Mesendoderm (in vitro differentiated cells): ENCODE measurements at regions not wholly inside any gene's neighbourhood (a gene's known extent, or its start where the extent isn't known, plus 50 kb on each side); places are given as distances from the start of the nearest gene placed in this dataset.
A peak's percentile ranks its signal among the peaks of the same experiment; 100 is the strongest.

Experiments used
- DNase-seq: peaks from one replicate; pipeline ENCODE4 v3.0.0; 2013
- H2AK5ac ChIP-seq: 2 replicates; pipeline ENCODE4 v1.6.1; 2013; ENCODE audit warnings: low read length, inconsistent platforms
- H2BK120ac ChIP-seq: 2 replicates; pipeline ENCODE4 v1.6.1; 2013; ENCODE audit warnings: low read depth, mild to moderate bottlenecking, low read length, moderate library complexity, mixed read lengths
- H2BK15ac ChIP-seq: replicated peaks from 2 replicates; pipeline ENCODE4 v1.6.1; 2013; ENCODE audit warnings: low read depth, mild to moderate bottlenecking, moderate library complexity
- H2BK5ac ChIP-seq: 2 replicates; pipeline ENCODE4 v1.6.1; 2013; ENCODE audit warnings: low read length, inconsistent platforms
- H3K18ac ChIP-seq: 2 replicates; pipeline ENCODE4 v1.6.1; 2013; ENCODE audit warnings: mild to moderate bottlenecking, low read length, mixed read lengths
- H3K23ac ChIP-seq: one replicate; pipeline ENCODE4 v1.6.1; 2013; ENCODE audit warnings: low read length
- H3K27ac ChIP-seq: 2 replicates; pipeline ENCODE4 v1.5.1; 2013; ENCODE audit warnings: low read depth, mild to moderate bottlenecking, inconsistent platforms, low read length, moderate library complexity
- H3K27me3 ChIP-seq: 2 replicates; pipeline ENCODE4 v1.6.1; 2013; ENCODE audit warnings: low read length, control low read depth, mild to moderate bottlenecking, inconsistent platforms; ENCODE audit not compliant: insufficient read depth, poor library complexity
- H3K36me3 ChIP-seq: 2 replicates; pipeline ENCODE4 v1.6.1; 2013; ENCODE audit warnings: low read length, inconsistent platforms; ENCODE audit not compliant: control insufficient read depth, insufficient read depth
- H3K4ac ChIP-seq: one replicate; pipeline ENCODE4 v1.6.1; 2013; ENCODE audit warnings: low read depth, mild to moderate bottlenecking, low read length, moderate library complexity
- H3K4me1 ChIP-seq: 2 replicates; pipeline ENCODE4 v1.6.1; 2013; ENCODE audit warnings: low read depth, low read length, inconsistent platforms; ENCODE audit not compliant: control insufficient read depth
- H3K4me2 ChIP-seq: 2 replicates; pipeline ENCODE4 v1.6.1; 2013; ENCODE audit warnings: low read length
- H3K4me3 ChIP-seq: 2 replicates; pipeline ENCODE4 v1.5.1; 2013; ENCODE audit warnings: mild to moderate bottlenecking, low read length
- H3K56ac ChIP-seq: one replicate; pipeline ENCODE4 v1.6.1; 2013; ENCODE audit warnings: low read length
- H3K79me1 ChIP-seq: 2 replicates; pipeline ENCODE4 v1.6.1; 2013; ENCODE audit warnings: low read length, inconsistent platforms
- H3K79me2 ChIP-seq: 2 replicates; pipeline ENCODE4 v1.6.1; 2013; ENCODE audit warnings: mild to moderate bottlenecking, low read length; ENCODE audit not compliant: control insufficient read depth, insufficient read depth
- H3K9ac ChIP-seq: 2 replicates; pipeline ENCODE4 v1.6.1; 2013; ENCODE audit warnings: low read length, inconsistent platforms
- H4K5ac ChIP-seq: one replicate; pipeline ENCODE4 v1.6.1; 2013; ENCODE audit warnings: low read length
- H4K8ac ChIP-seq: one replicate; pipeline ENCODE4 v1.6.1; 2013; ENCODE audit warnings: low read depth, mild to moderate bottlenecking, control low read depth, low read length, moderate library complexity
- WGBS: extraction: QIAGEN DNeasy Blood & Tissue Kit; methylation state at CpG from one replicate; pipeline ENCODE4 v1.1.7; 2013; ENCODE audit warnings: low lambda C conversion rate, missing lambda C conversion rate; ENCODE audit not compliant: insufficient coverage; ENCODE audit errors: extremely low coverage; 5-methylcytosine and 5-hydroxymethylcytosine counted together

DNA sequence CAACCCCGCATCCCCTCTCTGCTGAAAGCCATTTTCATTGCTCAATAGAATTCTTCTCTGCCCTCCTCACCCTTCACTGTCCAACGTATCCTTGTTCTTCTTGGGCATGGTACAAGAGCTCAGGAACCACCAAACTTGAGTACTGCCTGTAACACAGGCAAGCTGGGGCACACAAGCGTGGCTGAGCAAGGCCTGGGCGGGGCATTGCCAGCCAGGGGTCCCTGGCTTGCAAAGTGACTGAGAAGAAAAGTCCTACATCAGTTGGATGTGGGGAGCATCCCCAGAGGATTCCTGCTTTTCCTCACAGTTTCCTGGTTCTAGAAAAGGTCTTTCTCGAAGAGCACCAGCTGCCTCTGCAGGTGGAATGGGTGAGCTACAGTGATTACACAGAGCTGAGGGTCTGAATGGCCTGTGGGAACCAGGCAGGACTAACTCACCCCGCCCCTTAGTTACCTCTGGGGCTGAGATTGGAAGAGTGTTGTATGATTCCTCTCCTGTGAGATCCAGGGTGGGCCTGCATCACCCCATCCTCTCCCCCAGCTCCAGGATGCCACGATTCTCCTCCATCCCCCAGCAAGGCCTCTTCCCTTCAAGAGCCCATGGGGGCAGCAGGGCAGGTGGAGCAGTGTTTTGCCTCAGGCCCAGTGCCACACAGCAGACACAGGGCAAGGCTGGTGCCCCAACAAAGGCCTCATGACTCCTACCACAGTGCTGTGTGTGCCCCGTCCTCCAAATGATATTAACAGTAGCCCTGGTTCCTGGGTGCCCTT is 121.9 kb downstream of the MATN1 start:
- H3K4me3 ChIP-seq, result no peak overlapping the region
- WGBS, result no CpG with 5 or more reads among the region's 8 CpGs
- no peak overlapping the region for H3K27ac ChIP-seq

DNA sequence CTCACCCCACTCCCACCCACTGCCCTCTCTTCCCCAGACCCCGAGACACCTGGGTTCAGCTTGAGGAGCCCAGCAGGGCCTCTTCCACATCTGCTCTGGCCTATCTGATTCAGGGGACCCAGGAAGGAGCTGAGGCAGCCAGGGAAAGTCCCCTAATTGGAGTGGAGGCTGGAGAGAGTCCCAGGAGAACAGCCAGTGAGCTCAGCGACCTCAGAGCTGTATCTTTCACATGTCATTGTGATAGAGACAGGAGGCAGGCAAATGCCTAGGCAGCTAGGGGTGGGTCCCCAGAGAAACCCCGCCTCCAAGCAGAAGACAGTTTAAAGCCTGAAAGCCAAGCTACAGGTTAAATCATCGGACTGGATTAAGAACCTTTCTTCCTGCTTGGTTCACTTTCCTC is 122.7 kb downstream of the MATN1 start:
- Histone ChIP-seq H3K36me3 (no peaks in the 10 kb centered on the region), H3K9ac (no peak overlapping the region), H2BK5ac (no peak overlapping the region), H3K56ac (no peak overlapping the region), H3K79me2 (no peaks in the 10 kb centered on the region), H3K23ac (no peak overlapping the region), H3K27me3 (no peaks in the 10 kb centered on the region), H2BK15ac (no peak overlapping the region), H3K27ac (no peak overlapping the region), H2BK120ac (no peak overlapping the region), H3K79me1 (no peaks in the 10 kb centered on the region), H3K18ac (no peak overlapping the region), H3K4me3 (no peak overlapping the region), H2AK5ac (no peak overlapping the region), H3K4me1 (peaks cover 4% of the 10 kb centered on the region), H3K4ac (no peak overlapping the region), H4K8ac (no peak overlapping the region), H3K4me2 (no peak overlapping the region), H4K5ac (no peak overlapping the region)
- WGBS, result no CpG with 5 or more reads among the region's 4 CpGs
- DNase-seq, result peak; percentile 17

More for the DNA sequence above, 121.9 kb downstream of the MATN1 start:
- H4K5ac ChIP-seq, result no peak overlapping the region
- no peak overlapping the region for H3K9ac ChIP-seq
- no peak overlapping the region for H3K23ac ChIP-seq
- H3K4me1 ChIP-seq, result peaks cover 4% of the 10 kb centered on the region
- peak; percentile 20 for DNase-seq
- no peak overlapping the region for H4K8ac ChIP-seq
- no peak overlapping the region for H3K4ac ChIP-seq
- no peak overlapping the region for H3K18ac ChIP-seq
- no peak overlapping the region for H3K4me2 ChIP-seq
- no peaks in the 10 kb centered on the region for H3K27me3 ChIP-seq
- no peak overlapping the region for H2BK120ac ChIP-seq
- H2BK15ac ChIP-seq, result no peak overlapping the region
- no peak overlapping the region for H2AK5ac ChIP-seq
- H3K36me3 ChIP-seq, result no peaks in the 10 kb centered on the region
- no peaks in the 10 kb centered on the region for H3K79me1 ChIP-seq
- H2BK5ac ChIP-seq, result no peak overlapping the region
- no peaks in the 10 kb centered on the region for H3K79me2 ChIP-seq
- H3K56ac ChIP-seq, result no peak overlapping the region

DNA sequence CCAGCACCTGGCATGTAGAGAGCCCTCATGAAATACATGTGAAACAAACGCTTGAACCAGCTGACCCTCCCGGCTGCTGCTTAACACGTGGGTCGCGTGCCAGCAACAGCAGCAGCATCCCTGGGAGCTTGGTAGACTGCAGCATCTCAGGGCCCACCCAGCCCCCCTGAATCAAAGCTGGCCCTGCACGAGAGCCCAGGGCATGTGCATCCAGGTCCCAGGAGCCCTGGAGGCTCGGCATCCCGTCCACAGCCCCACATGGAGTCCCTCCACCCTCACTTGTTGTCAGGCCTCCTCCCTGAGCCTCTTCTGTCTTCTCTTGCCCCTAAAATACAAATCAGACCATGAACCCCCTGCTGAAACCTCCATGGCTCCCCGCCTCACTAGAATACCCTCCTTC is 123.1 kb downstream of the MATN1 start:
- no peak overlapping the region for H2BK120ac ChIP-seq
- H4K5ac ChIP-seq, result no peak overlapping the region
- H3K4me2 ChIP-seq, result no peak overlapping the region
- DNase-seq, result no peak
- no peaks in the 10 kb centered on the region for H3K27me3 ChIP-seq
- H3K4me3 ChIP-seq, result no peak overlapping the region
- no peaks in the 10 kb centered on the region for H3K79me1 ChIP-seq
- H3K9ac ChIP-seq, result no peak overlapping the region
- H2AK5ac ChIP-seq, result no peak overlapping the region
- H3K23ac ChIP-seq, result no peak overlapping the region
- H3K4ac ChIP-seq, result no peak overlapping the region
- H4K8ac ChIP-seq, result no peak overlapping the region
- H3K18ac ChIP-seq, result no peak overlapping the region
- no peaks in the 10 kb centered on the region for H3K79me2 ChIP-seq
- H3K36me3 ChIP-seq, result no peaks in the 10 kb centered on the region
- H3K4me1 ChIP-seq, result peaks cover 4% of the 10 kb centered on the region
- no peak overlapping the region for H3K56ac ChIP-seq
- no peak overlapping the region for H2BK15ac ChIP-seq
- WGBS, result no CpG with 5 or more reads among the region's 9 CpGs
- no peak overlapping the region for H3K27ac ChIP-seq
- no peak overlapping the region for H2BK5ac ChIP-seq

DNA sequence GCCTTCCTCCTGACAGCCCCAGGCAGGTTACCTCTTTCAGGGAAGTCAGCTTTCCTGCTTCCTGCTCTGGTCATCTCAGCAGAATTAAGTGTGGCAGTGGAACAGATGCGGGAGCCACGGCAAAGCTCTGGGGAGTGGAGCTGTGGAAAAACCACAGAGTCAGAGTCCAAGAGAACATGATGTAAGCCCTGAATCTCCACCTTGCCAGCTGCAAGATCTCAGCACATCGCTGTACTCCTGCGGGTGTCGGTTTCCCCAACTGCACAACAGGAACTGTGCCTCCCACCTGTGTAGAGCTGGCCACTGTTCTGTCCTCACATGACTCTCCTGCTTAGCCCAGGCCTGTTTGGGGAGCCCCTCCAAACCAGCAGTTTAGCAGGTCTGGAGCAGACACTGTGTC is 123.7 kb downstream of the MATN1 start:
- no peak for DNase-seq
- Histone ChIP-seq H3K4me1 (peaks cover 4% of the 10 kb centered on the region), H3K36me3 (no peaks in the 10 kb centered on the region), H3K18ac (no peak overlapping the region), H3K79me2 (no peaks in the 10 kb centered on the region), H2BK15ac (no peak overlapping the region), H4K5ac (no peak overlapping the region), H3K4me2 (no peak overlapping the region), H3K79me1 (no peaks in the 10 kb centered on the region), H3K27ac (no peak overlapping the region), H2AK5ac (no peak overlapping the region), H3K27me3 (no peaks in the 10 kb centered on the region), H3K23ac (no peak overlapping the region), H3K9ac (no peak overlapping the region), H4K8ac (no peak overlapping the region), H3K4ac (no peak overlapping the region), H2BK120ac (no peak overlapping the region), H3K4me3 (no peak overlapping the region), H2BK5ac (no peak overlapping the region), H3K56ac (no peak overlapping the region)
- WGBS, result no CpG with 5 or more reads among the region's 5 CpGs

DNA sequence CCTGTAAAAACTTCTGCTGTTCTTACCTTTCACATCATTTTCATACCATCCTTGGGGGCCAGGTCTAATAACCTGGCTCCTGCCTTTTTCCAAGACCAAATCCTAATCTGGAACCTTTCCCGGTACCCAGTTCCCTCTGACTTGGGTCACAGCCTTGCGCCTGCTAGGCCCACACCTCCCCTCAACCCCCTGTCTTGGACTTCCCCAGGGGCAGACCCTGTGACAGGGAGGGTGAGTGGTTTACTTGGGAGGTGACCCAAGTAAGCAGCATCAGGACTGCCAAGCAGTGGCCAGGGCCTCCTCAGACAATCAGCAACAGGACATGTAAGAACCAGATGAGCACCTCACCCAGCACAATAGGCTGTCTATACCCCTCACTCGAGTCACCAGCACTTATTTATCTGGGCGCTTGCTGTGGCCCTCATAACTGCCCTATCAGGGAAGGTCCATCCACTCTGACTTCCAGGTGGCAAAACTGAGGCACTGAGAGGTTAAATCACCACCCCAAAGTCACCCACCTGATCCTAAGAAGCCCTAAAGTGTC is 124.7 kb downstream of the MATN1 start:
- H3K4me1 ChIP-seq, result no peaks in the 10 kb centered on the region
- no peaks in the 10 kb centered on the region for H3K79me2 ChIP-seq
- no peak overlapping the region for H2BK15ac ChIP-seq
- no peak for DNase-seq
- H3K36me3 ChIP-seq, result no peaks in the 10 kb centered on the region
- no peak overlapping the region for H3K27ac ChIP-seq
- no peak overlapping the region for H3K4me2 ChIP-seq
- no CpG with 5 or more reads among the region's 4 CpGs for WGBS
- H3K4ac ChIP-seq, result no peak overlapping the region
- H3K9ac ChIP-seq, result no peak overlapping the region
- H4K8ac ChIP-seq, result no peak overlapping the region
- H3K18ac ChIP-seq, result no peak overlapping the region
- no peak overlapping the region for H2BK5ac ChIP-seq
- no peak overlapping the region for H2AK5ac ChIP-seq
- H3K27me3 ChIP-seq, result no peaks in the 10 kb centered on the region
- no peak overlapping the region for H4K5ac ChIP-seq
- H3K56ac ChIP-seq, result no peak overlapping the region
- no peak overlapping the region for H3K4me3 ChIP-seq
- no peak overlapping the region for H2BK120ac ChIP-seq
- H3K79me1 ChIP-seq, result no peaks in the 10 kb centered on the region
- H3K23ac ChIP-seq, result no peak overlapping the region

DNA sequence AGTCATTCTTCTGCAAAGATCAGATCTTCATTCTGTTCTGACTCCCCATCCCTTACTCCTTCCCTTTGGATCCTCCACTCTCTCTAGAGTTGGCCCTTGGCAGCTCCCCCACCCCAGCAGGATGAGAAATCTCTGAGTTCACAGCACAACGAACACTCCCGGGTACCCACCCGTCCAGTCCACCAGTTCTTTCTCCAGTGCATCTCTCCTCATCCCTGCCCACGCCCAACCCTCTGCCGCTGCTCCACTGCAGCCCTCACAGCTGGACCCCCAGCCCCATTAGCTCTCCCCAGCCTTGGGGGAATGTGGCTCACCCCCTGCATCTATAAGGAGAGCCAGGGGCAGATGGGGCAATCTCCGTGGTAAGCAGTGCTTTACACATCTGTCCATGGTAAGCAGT is 125.7 kb downstream of the MATN1 start:
- Histone ChIP-seq H3K23ac (no peak overlapping the region), H2AK5ac (no peak overlapping the region), H2BK120ac (no peak overlapping the region), H3K4me2 (no peak overlapping the region), H3K36me3 (no peaks in the 10 kb centered on the region), H3K79me2 (no peaks in the 10 kb centered on the region), H3K9ac (no peak overlapping the region), H2BK15ac (no peak overlapping the region), H3K27ac (no peak overlapping the region), H3K27me3 (no peaks in the 10 kb centered on the region), H3K4me3 (no peak overlapping the region), H2BK5ac (no peak overlapping the region), H3K79me1 (no peaks in the 10 kb centered on the region), H4K5ac (no peak overlapping the region), H3K56ac (no peak overlapping the region), H3K4ac (no peak overlapping the region), H3K18ac (no peak overlapping the region), H3K4me1 (no peaks in the 10 kb centered on the region), H4K8ac (no peak overlapping the region)
- DNase-seq, result no peak
- no CpG with 5 or more reads among the region's 6 CpGs for WGBS
